ENCODE measurements at regions not wholly inside any gene's neighbourhood (a gene's known extent, or its start where the extent isn't known, plus 50 kb on each side); places are given as distances from the start of the nearest gene placed in this dataset.

- in situ Hi-C loops (cut with MboI; ENCODE audit: low sequenced_read_pairs in 4 of 4) = no loop called here
- no peaks in the 10 kb centered on the region for H3K27me3 ChIP-seq
- H3K9me3 ChIP-seq = no peaks in the 10 kb centered on the region
- no peak overlapping the region for H3K27ac ChIP-seq
- no peak overlapping the region for H3K4me3 ChIP-seq
- TF ChIP-seq CTCF (IDR thresholded peaks at IDR 0.05 in 4 of 5, conservative IDR thresholded peaks at IDR 0.05 in 1 of 5) = no peak
- TF ChIP-seq POLR2A (IDR thresholded peaks at IDR 0.05) = no peak
- no peak for ATAC-seq
- intact Hi-C loops (cut with DNase I; ENCODE audit: low total_unique reads) = no loop called here
- no peak for DNase-seq
- no peaks in the 10 kb centered on the region for H3K36me3 ChIP-seq
- no peaks in the 10 kb centered on the region for H3K4me1 ChIP-seq
Observed at GRCh38 chr2:14136030-14136429, 496.5 kb upstream of the LRATD1 start.

- Histone ChIP-seq H3K4me3 (no peak overlapping the region), H3K27ac (no peak overlapping the region), H3K4me1 (no peaks in the 10 kb centered on the region), H3K27me3 (no peaks in the 10 kb centered on the region), H3K36me3 (no peaks in the 10 kb centered on the region), H3K9me3 (no peaks in the 10 kb centered on the region)
- in situ Hi-C loops (cut with MboI; ENCODE audit: low sequenced_read_pairs in 4 of 4) = no loop called here
- TF ChIP-seq POLR2A (IDR thresholded peaks at IDR 0.05) = no peak
- no peak for TF ChIP-seq CTCF (IDR thresholded peaks at IDR 0.05 in 4 of 5, conservative IDR thresholded peaks at IDR 0.05 in 1 of 5)
- no peak for DNase-seq
- no peak for ATAC-seq
- intact Hi-C loops (cut with DNase I; ENCODE audit: low total_unique reads) = no loop called here
Observed at GRCh38 chr2:14137643-14138042, 494.9 kb upstream of the LRATD1 start.

- Histone ChIP-seq H3K9me3 (no peaks in the 10 kb centered on the region), H3K27me3 (no peaks in the 10 kb centered on the region), H3K36me3 (no peaks in the 10 kb centered on the region), H3K4me1 (no peaks in the 10 kb centered on the region), H3K4me3 (no peak overlapping the region), H3K27ac (no peak overlapping the region)
- no peak for DNase-seq
- no peak for TF ChIP-seq POLR2A (IDR thresholded peaks at IDR 0.05)
- no peak for TF ChIP-seq CTCF (IDR thresholded peaks at IDR 0.05 in 4 of 5, conservative IDR thresholded peaks at IDR 0.05 in 1 of 5)
- intact Hi-C loops (cut with DNase I; ENCODE audit: low total_unique reads) = no loop called here
- ATAC-seq = no peak
- in situ Hi-C loops (cut with MboI; ENCODE audit: low sequenced_read_pairs in 4 of 4) = no loop called here
Observed at GRCh38 chr2:14140009-14140550, 492.4 kb upstream of the LRATD1 start.

GRCh38 chr2:14143435-14143834 lies 489.1 kb upstream of the LRATD1 start:
- intact Hi-C loops (cut with DNase I; ENCODE audit: low total_unique reads) (no loop called here), in situ Hi-C loops (cut with MboI; ENCODE audit: low sequenced_read_pairs in 4 of 4) (no loop called here)
- TF ChIP-seq POLR2A (IDR thresholded peaks at IDR 0.05) (no peak), CTCF (IDR thresholded peaks at IDR 0.05 in 4 of 5, conservative IDR thresholded peaks at IDR 0.05 in 1 of 5) (no peak)
- no peaks in the 10 kb centered on the region for H3K27me3 ChIP-seq
- no peak for DNase-seq
- no peak for ATAC-seq
- H3K4me3 ChIP-seq = no peak overlapping the region
- no peaks in the 10 kb centered on the region for H3K9me3 ChIP-seq
- no peak overlapping the region for H3K27ac ChIP-seq
- H3K4me1 ChIP-seq = no peaks in the 10 kb centered on the region
- H3K36me3 ChIP-seq = no peaks in the 10 kb centered on the region

GRCh38 chr2:14148216-14148615 lies 484.3 kb upstream of the LRATD1 start:
- DNase-seq (no peak), ATAC-seq (no peak)
- Histone ChIP-seq H3K36me3 (no peaks in the 10 kb centered on the region), H3K4me3 (no peak overlapping the region), H3K4me1 (no peaks in the 10 kb centered on the region), H3K27me3 (no peaks in the 10 kb centered on the region), H3K9me3 (no peaks in the 10 kb centered on the region), H3K27ac (no peak overlapping the region)
- intact Hi-C loops (cut with DNase I; ENCODE audit: low total_unique reads) (no loop called here), in situ Hi-C loops (cut with MboI; ENCODE audit: low sequenced_read_pairs in 4 of 4) (no loop called here)
- TF ChIP-seq POLR2A (IDR thresholded peaks at IDR 0.05) = no peak
- TF ChIP-seq CTCF (IDR thresholded peaks at IDR 0.05 in 4 of 5, conservative IDR thresholded peaks at IDR 0.05 in 1 of 5) = no peak

Measured in gastrocnemius medialis (tissue), 4 donors.